ENCODE measurements at regions not wholly inside any gene's neighbourhood (a gene's known extent, or its start where the extent isn't known, plus 50 kb on each side); places are given as distances from the start of the nearest gene placed in this dataset.

DNA sequence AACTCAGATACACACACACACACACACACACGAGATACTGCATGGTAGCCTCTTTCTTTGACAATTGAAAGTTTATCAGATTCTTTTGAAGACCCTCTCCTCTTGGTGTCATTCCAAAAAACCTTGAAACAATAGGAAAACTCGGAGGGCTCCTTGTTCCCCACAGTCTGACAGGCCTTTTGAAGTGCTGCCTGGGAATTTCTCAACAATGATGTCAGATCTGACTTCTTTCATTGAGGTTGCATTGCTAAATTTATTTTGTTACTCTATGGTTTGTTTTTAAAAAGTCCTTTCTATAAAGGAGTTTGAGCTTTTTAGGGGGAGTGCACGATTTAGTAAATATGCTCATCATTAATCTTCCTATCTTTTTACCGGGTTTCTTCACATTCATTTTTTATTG is 583.9 kb downstream of the SEMA5A start:
- Histone ChIP-seq H3K9ac (ENCODE audit: control insufficient read depth, extremely low read depth, insufficient read depth, low read length) (no peak overlapping the region), H3K27ac (ENCODE audit: control insufficient read depth, insufficient read depth, low read length) (no peak overlapping the region), H3K9me1 (ENCODE audit: control insufficient read depth, extremely low read depth, insufficient read depth, low read length) (no peaks in the 10 kb centered on the region), H4K20me1 (ENCODE audit: control insufficient read depth, extremely low read depth, insufficient read depth, low read length) (no peaks in the 10 kb centered on the region), H3K79me2 (ENCODE audit: control insufficient read depth, insufficient read depth, low read length) (no peaks in the 10 kb centered on the region), H3K4me3 (ENCODE audit: control insufficient read depth in 2 of 3, extremely low read depth in 1 of 3, insufficient read depth in 2 of 3, low read depth in 1 of 3, low read length in 3 of 3) (no peak overlapping the region), H2AFZ (ENCODE audit: control insufficient read depth, low read length) (no peak overlapping the region), H3K9me3 (ENCODE audit: control insufficient read depth, low read depth, low read length) (no peaks in the 10 kb centered on the region), H3K36me3 (ENCODE audit: control insufficient read depth in 2 of 2, extremely low read depth in 1 of 2, insufficient read depth in 2 of 2, low read length in 2 of 2) (no peaks in the 10 kb centered on the region), H3K27me3 (ENCODE audit: control insufficient read depth, extremely low read depth, insufficient read depth, low read length) (no peaks in the 10 kb centered on the region), H3K4me1 (ENCODE audit: control insufficient read depth, extremely low read depth, insufficient read depth, low read length) (no peaks in the 10 kb centered on the region), H3K4me2 (ENCODE audit: control insufficient read depth, extremely low read depth, insufficient read depth, low read depth, low read length) (no peak overlapping the region)
- DNase-seq (ENCODE audit: low read depth, low spot score) (no peak), FAIRE-seq (no peak)
- dilution Hi-C loops (cut with MboI; ENCODE audit: extremely low pct_ligation_motif_present, low sequenced_read_pairs): no loop called here
- TF ChIP-seq EZH2 (IDR thresholded peaks at IDR 0.05; ENCODE audit: low read length): no peak
- TF ChIP-seq, protein P1, sequence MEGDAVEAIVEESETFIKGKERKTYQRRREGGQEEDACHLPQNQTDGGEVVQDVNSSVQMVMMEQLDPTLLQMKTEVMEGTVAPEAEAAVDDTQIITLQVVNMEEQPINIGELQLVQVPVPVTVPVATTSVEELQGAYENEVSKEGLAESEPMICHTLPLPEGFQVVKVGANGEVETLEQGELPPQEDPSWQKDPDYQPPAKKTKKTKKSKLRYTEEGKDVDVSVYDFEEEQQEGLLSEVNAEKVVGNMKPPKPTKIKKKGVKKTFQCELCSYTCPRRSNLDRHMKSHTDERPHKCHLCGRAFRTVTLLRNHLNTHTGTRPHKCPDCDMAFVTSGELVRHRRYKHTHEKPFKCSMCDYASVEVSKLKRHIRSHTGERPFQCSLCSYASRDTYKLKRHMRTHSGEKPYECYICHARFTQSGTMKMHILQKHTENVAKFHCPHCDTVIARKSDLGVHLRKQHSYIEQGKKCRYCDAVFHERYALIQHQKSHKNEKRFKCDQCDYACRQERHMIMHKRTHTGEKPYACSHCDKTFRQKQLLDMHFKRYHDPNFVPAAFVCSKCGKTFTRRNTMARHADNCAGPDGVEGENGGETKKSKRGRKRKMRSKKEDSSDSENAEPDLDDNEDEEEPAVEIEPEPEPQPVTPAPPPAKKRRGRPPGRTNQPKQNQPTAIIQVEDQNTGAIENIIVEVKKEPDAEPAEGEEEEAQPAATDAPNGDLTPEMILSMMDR (optimal IDR thresholded peaks at IDR 0.05 in 1 of 3, IDR thresholded peaks at IDR 0.05 in 1 of 3, conservative IDR thresholded peaks at IDR 0.05 in 1 of 3; ENCODE audit: extremely low read depth in 1 of 3, insufficient read depth in 2 of 3, low read length in 3 of 3): no peak

DNA sequence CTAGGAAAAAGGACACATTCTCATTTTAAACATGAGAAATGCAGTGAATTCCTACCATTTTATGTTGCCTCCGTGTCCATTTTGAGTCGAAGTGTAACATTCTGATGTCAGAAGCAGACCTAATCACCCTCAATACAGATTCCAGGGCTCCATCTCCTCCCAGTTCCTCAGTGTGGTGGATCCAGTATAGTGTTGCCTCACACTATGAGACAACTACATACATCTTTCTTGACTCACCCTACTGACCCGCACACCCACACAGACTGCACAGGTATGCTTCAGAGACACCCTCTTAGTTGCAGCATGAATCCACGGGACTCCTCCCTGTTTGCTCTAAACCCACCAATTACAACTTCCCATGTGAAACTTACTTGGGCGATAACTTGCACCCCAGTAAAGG is 564.9 kb downstream of the SEMA5A start:
- peaks cover 5% of the 10 kb centered on the region for H3K4me1 ChIP-seq (ENCODE audit: control insufficient read depth, extremely low read depth, insufficient read depth, low read length)

More for the DNA sequence above, 564.9 kb downstream of the SEMA5A start:
- Histone ChIP-seq H3K27ac (ENCODE audit: control insufficient read depth, insufficient read depth, low read length) (no peak overlapping the region), H3K79me2 (ENCODE audit: control insufficient read depth, insufficient read depth, low read length) (no peaks in the 10 kb centered on the region), H3K9me3 (ENCODE audit: control insufficient read depth, low read depth, low read length) (no peaks in the 10 kb centered on the region), H3K9me1 (ENCODE audit: control insufficient read depth, extremely low read depth, insufficient read depth, low read length) (no peaks in the 10 kb centered on the region), H2AFZ (ENCODE audit: control insufficient read depth, low read length) (peak overlapping the region; percentile 55), H3K4me3 (ENCODE audit: control insufficient read depth in 2 of 3, extremely low read depth in 1 of 3, insufficient read depth in 2 of 3, low read depth in 1 of 3, low read length in 3 of 3) (no peak overlapping the region), H3K27me3 (ENCODE audit: control insufficient read depth, extremely low read depth, insufficient read depth, low read length) (no peaks in the 10 kb centered on the region), H4K20me1 (ENCODE audit: control insufficient read depth, extremely low read depth, insufficient read depth, low read length) (no peaks in the 10 kb centered on the region), H3K36me3 (ENCODE audit: control insufficient read depth in 2 of 2, extremely low read depth in 1 of 2, insufficient read depth in 2 of 2, low read length in 2 of 2) (no peaks in the 10 kb centered on the region), H3K4me2 (ENCODE audit: control insufficient read depth, extremely low read depth, insufficient read depth, low read depth, low read length) (no peak overlapping the region), H3K9ac (ENCODE audit: control insufficient read depth, extremely low read depth, insufficient read depth, low read length) (no peak overlapping the region)
- no peak for DNase-seq (ENCODE audit: low read depth, low spot score)
- dilution Hi-C loops (cut with MboI; ENCODE audit: extremely low pct_ligation_motif_present, low sequenced_read_pairs): no loop called here
- no peak for TF ChIP-seq EZH2 (IDR thresholded peaks at IDR 0.05; ENCODE audit: low read length)
- TF ChIP-seq, protein P1 (optimal IDR thresholded peaks at IDR 0.05 in 1 of 3, IDR thresholded peaks at IDR 0.05 in 1 of 3, conservative IDR thresholded peaks at IDR 0.05 in 1 of 3; ENCODE audit: extremely low read depth in 1 of 3, insufficient read depth in 2 of 3, low read length in 3 of 3): no peak
- FAIRE-seq: peak; percentile 58

All from keratinocyte (primary cell).